K562 (cell line): ENCODE measurements at regions not wholly inside any gene's neighbourhood (a gene's known extent, or its start where the extent isn't known, plus 50 kb on each side); places are given as distances from the start of the nearest gene placed in this dataset.

Experiments used
- ATAC-seq: fragments of 200-7000 bp; cut with Tn5 transposase; 3 replicates; pipeline ENCODE4 v1.9.1; 2020; ENCODE audit warnings: moderate library complexity
- BruUV-seq: library from RNA; stranded (reverse); fragments of 400-500 nt; replicated peaks from 2 replicates; lab custom pipeline; 2021; lab: Mats Ljungman, UMichigan
- CTCF ChIA-PET: fragments of 300-600 bp; formaldehyde crosslinking; extraction: SDS; loops from one replicate; lab custom pipeline; 2021; ENCODE audit warnings: low intra/inter-chr PET ratio; lab: Yijun Ruan, JAX
- POLR2A ChIA-PET: fragments of 300-600, 350-650 bp; sonication (Branson Sonifier 250); formaldehyde crosslinking; extraction: SDS; loops from one replicate; lab custom pipeline; 2021; ENCODE audit warnings: antibody characterized with exemption, inconsistent platforms; lab: Yijun Ruan, JAX
- DNase-seq, 4 experiments: peaks; one replicate each; pipeline versions ENCODE4 v3.0.0 to v3.0.0-alpha.2; 2011 to 2018; ENCODE audit warnings: low spot score in 3 of 4, mixed read lengths in 3 of 4; ENCODE audit errors: extremely low read depth in 1 of 4
- FAIRE-seq: peaks from 2 replicates; lab custom pipeline; 2011; peaks lifted over from hg19 to GRCh38; lab: Jason Lieb, UNC
- H2AFZ ChIP-seq: 2 replicates; pipeline ENCODE4 v1.6.0; 2011; ENCODE audit warnings: low read depth, low read length, control low read depth, inconsistent platforms
- H3K27ac ChIP-seq: fragments of 200-600 bp; 3 replicates; pipeline ENCODE4 v1.8.0; 2011; ENCODE audit warnings: low read depth, mild to moderate bottlenecking, control low read depth, inconsistent platforms, low read length, moderate library complexity, mixed read lengths; ENCODE audit errors: extremely low read depth
- H3K27me3 ChIP-seq, 2 experiments: fragments of 300-600 bp in 1 of 2; 2 replicates in 1 of 2; 3 replicates in 1 of 2; pipeline versions ENCODE4 v1.6.0 to v1.8.0; 2011; ENCODE audit warnings: inconsistent platforms in 2 of 2, low read length in 2 of 2, mild to moderate bottlenecking in 1 of 2, mixed read lengths in 1 of 2, moderate library complexity in 1 of 2; ENCODE audit not compliant: control insufficient read depth in 2 of 2, insufficient read depth in 2 of 2
- H3K36me3 ChIP-seq: fragments of 300-600 bp; 3 replicates; pipeline ENCODE4 v1.8.0; 2011; ENCODE audit warnings: mild to moderate bottlenecking, low read length, inconsistent platforms; ENCODE audit not compliant: control insufficient read depth, insufficient read depth
- H3K4me1 ChIP-seq, 2 experiments: fragments of 200-600 bp in 1 of 2; replicated peaks in 1 of 2; 2 replicates in 1 of 2; 3 replicates in 1 of 2; pipeline versions ENCODE4 v1.5.1 to v1.8.0; 2011; ENCODE audit warnings: inconsistent platforms in 2 of 2, low read length in 2 of 2, mild to moderate bottlenecking in 1 of 2, mixed read lengths in 1 of 2, moderate library complexity in 1 of 2; ENCODE audit not compliant: control insufficient read depth in 2 of 2, insufficient read depth in 2 of 2
- H3K4me2 ChIP-seq: 2 replicates; pipeline ENCODE4 v1.6.1; 2011; ENCODE audit warnings: low read length, control low read depth, inconsistent platforms, mixed read lengths; ENCODE audit not compliant: insufficient read depth
- H3K4me3 ChIP-seq: fragments of 200-600 bp; sonication (generic), shearing (Covaris generic); 2 replicates; pipeline ENCODE4 v1.5.1; 2016; ENCODE audit warnings: control low read depth, inconsistent platforms
- H3K79me2 ChIP-seq: fragments of 200-600 bp; 3 replicates; pipeline ENCODE4 v1.8.0; 2011; ENCODE audit warnings: low read length, inconsistent platforms; ENCODE audit not compliant: control insufficient read depth, insufficient read depth
- H3K9ac ChIP-seq, 2 experiments: 2 replicates each; pipeline versions ENCODE4 v1.6.0 to v1.6.1; 2011; ENCODE audit warnings: low read depth in 2 of 2, low read length in 2 of 2, control low read depth in 1 of 2, inconsistent platforms in 1 of 2, mild to moderate bottlenecking in 1 of 2, mixed read lengths in 1 of 2; ENCODE audit not compliant: insufficient read depth in 1 of 2
- H3K9me1 ChIP-seq: one replicate; pipeline ENCODE4 v1.6.0; 2011; ENCODE audit warnings: inconsistent platforms, mild to moderate bottlenecking, low read length, moderate library complexity; ENCODE audit not compliant: control insufficient read depth, insufficient read depth
- H3K9me3 ChIP-seq: replicated peaks from 2 replicates; pipeline ENCODE4 v1.5.1; 2011; ENCODE audit warnings: low read depth, low read length, inconsistent platforms; ENCODE audit not compliant: control insufficient read depth, insufficient read depth
- H4K20me1 ChIP-seq: replicated peaks from 2 replicates; pipeline ENCODE4 v1.6.1; 2011; ENCODE audit warnings: low read length, inconsistent platforms, mixed read lengths; ENCODE audit not compliant: control insufficient read depth, insufficient read depth
- ATF4 ChIP-seq: fragments of 450-650 bp; formaldehyde crosslinking; IDR thresholded peaks from 2 replicates; pipeline ENCODE4 v1.4.0; 2022; ENCODE audit warnings: mild to moderate bottlenecking, moderate library complexity
- BHLHE40 ChIP-seq: IDR thresholded peaks from 2 replicates; pipeline ENCODE4 v1.6.1; 2011; ENCODE audit warnings: low read length, improper control_type of control experiment
- DDX20 ChIP-seq: fragments of 450-650 bp; IDR thresholded peaks from 2 replicates; pipeline ENCODE4 v1.6.1; 2016; ENCODE audit warnings: missing genetic modification characterization, low read depth, mild to moderate bottlenecking, missing compliant biosample characterization, moderate library complexity
- HBP1 ChIP-seq: fragments of 450-650 bp; formaldehyde crosslinking; IDR thresholded peaks from 2 replicates; pipeline ENCODE4 v1.4.0; 2022; ENCODE audit warnings: missing genetic modification characterization
- LEF1 ChIP-seq: fragments of 450-650 bp; IDR thresholded peaks from 2 replicates; pipeline ENCODE4 v1.6.1; 2016; ENCODE audit warnings: mild to moderate bottlenecking
- MAFK ChIP-seq: IDR thresholded peaks from 2 replicates; pipeline ENCODE4 v1.6.1; 2011; ENCODE audit warnings: low read length, improper control_type of control experiment
- NCOR1 ChIP-seq: fragments of 450-650 bp; IDR thresholded peaks from 2 replicates; pipeline ENCODE4 v1.6.1; 2016; ENCODE audit warnings: mild to moderate bottlenecking, moderate library complexity
- POLR2AphosphoS2 ChIP-seq: IDR thresholded peaks from 2 replicates; pipeline ENCODE4 v1.6.1; 2012; ENCODE audit warnings: low read length, improper control_type of control experiment
- TBP ChIP-seq: optimal IDR thresholded peaks from 2 replicates; pipeline ENCODE3; 2011; ENCODE audit warnings: low read depth, low read length, improper control_type of control experiment
- THAP12 ChIP-seq: fragments of 250-450 bp; sonication (Bioruptor Pico); IDR thresholded peaks from 2 replicates; pipeline ENCODE4 v1.9.0; 2021; ENCODE audit warnings: mild to moderate bottlenecking, inconsistent platforms
- ZBTB17 ChIP-seq: fragments of 450-650 bp; formaldehyde crosslinking; IDR thresholded peaks from 2 replicates; pipeline ENCODE4 v1.4.0; 2020; ENCODE audit warnings: mild to moderate bottlenecking
- ZMIZ1 ChIP-seq, 2 experiments: fragments of 150-350 bp in 1 of 2; IDR thresholded peaks; 2 replicates each; pipeline ENCODE4 v1.6.1; 2012 to 2016; ENCODE audit warnings: low read depth in 2 of 2, low read length in 2 of 2, mild to moderate bottlenecking in 1 of 2, moderate library complexity in 1 of 2
- ZNF212 ChIP-seq: fragments of 450-650 bp; formaldehyde crosslinking; IDR thresholded peaks from 2 replicates; pipeline ENCODE4 v1.4.0; 2020; ENCODE audit warnings: mild to moderate bottlenecking
- ZNF766 ChIP-seq: fragments of 200-800 bp; sonication (Bioruptor generic); conservative IDR thresholded peaks from 2 replicates; pipeline ENCODE4 v1.6.1; 2016; ENCODE audit warnings: missing genetic modification characterization, missing compliant biosample characterization
- WGBS: fragments of 100-300 bp; shearing (Covaris generic); methylation state at CpG from one replicate; pipeline ENCODE4 v1.1.6; 2016; ENCODE audit warnings: low coverage, mixed read lengths; ENCODE audit not compliant: insufficient coverage; ENCODE audit errors: missing lambda C conversion rate; 5-methylcytosine and 5-hydroxymethylcytosine counted together
- in situ Hi-C: fragments of 300-500 bp; cut with MboI; formaldehyde crosslinking; loops from 4 replicates; pipeline ENCODE4 v1.15.0; 2018; ENCODE audit warnings: inconsistent platforms, mixed read lengths
- intact Hi-C: fragments of 100-400 bp; cut with micrococcal nuclease; formaldehyde crosslinking; loops from 2 replicates; pipeline ENCODE4 v1.14.2; 2022
- TF ChIP-seq, protein P1 (sequence below): fragments of 250-450 bp; sonication (Bioruptor Pico); IDR thresholded peaks from 2 replicates; pipeline ENCODE4 v1.5.0; 2021

DNA sequence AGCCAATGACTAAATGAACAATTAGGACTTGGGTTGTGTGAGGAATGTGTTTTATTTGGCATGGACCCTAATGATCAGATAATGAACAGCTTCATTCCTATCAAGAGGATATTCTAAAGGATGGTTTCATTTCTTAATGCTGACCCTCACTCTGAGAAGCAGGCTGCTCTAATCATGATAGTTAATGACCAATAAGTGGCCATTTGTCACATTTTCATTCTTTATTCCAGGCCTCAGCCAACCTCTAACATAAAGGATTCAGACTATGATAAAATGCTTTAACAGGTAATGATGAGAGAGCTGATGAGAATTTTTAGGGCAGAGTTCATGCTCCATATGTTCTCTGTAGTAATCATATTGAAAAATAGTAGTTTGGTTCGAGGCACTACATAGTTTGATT is 301.5 kb upstream of the ARRDC3 start:
- no peak overlapping the region for H3K9ac ChIP-seq
- FAIRE-seq, result no peak
- POLR2A ChIA-PET, result no interaction called here
- DNase-seq, result no peak
- no peak for TF ChIP-seq TBP
- no peak for TF ChIP-seq MAFK
- no peak for TF ChIP-seq ZBTB17 (CRISPR knock-in tag)
- TF ChIP-seq HBP1 (CRISPR knock-in tag), result no peak
- no peak for TF ChIP-seq ZNF212 (CRISPR knock-in tag)
- no peak for TF ChIP-seq THAP12 (CRISPR knock-in tag)
- no peak for TF ChIP-seq POLR2AphosphoS2
- TF ChIP-seq ATF4, result no peak
- TF ChIP-seq, protein P1, sequence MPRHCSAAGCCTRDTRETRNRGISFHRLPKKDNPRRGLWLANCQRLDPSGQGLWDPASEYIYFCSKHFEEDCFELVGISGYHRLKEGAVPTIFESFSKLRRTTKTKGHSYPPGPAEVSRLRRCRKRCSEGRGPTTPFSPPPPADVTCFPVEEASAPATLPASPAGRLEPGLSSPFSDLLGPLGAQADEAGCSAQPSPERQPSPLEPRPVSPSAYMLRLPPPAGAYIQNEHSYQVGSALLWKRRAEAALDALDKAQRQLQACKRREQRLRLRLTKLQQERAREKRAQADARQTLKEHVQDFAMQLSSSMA (CRISPR knock-in tag), result no peak
- TF ChIP-seq NCOR1, result no peak
- no peak for TF ChIP-seq DDX20 (tag)
- no peak for TF ChIP-seq ZMIZ1 (IDR thresholded peaks at IDR 0.05; ENCODE audit: low read depth in 2 of 2, low read length in 2 of 2)
- TF ChIP-seq LEF1, result no peak
- no peak for TF ChIP-seq ZNF766 (CRISPR knock-in tag)
- no peak for TF ChIP-seq BHLHE40
- intact Hi-C loops (no loop called here), in situ Hi-C loops (no loop called here)
- no peaks in the 10 kb centered on the region for H3K27me3 ChIP-seq
- ATAC-seq, result no peak
- no peak overlapping the region for H2AFZ ChIP-seq
- no peaks in the 10 kb centered on the region for H4K20me1 ChIP-seq
- no peak overlapping the region for H3K4me2 ChIP-seq
- no peaks in the 10 kb centered on the region for H3K79me2 ChIP-seq
- H3K9me3 ChIP-seq, result 0 out of 2 replicates have a peak, but pooled peaks cover 2% of the 10 kb centered on the region
- no peak overlapping the region for H3K4me3 ChIP-seq
- no peaks in the 10 kb centered on the region for H3K9me1 ChIP-seq
- WGBS, result 0% methylated on average over 1 of the region's 1 CpG
- H3K27ac ChIP-seq, result no peak overlapping the region
- H3K4me1 ChIP-seq, result no peaks in the 10 kb centered on the region
- no peaks in the 10 kb centered on the region for H3K36me3 ChIP-seq
- CTCF ChIA-PET, result no interaction called here
- BruUV-seq, result no TSS peak
